Kidney glomerular epithelial cell (primary cell): ENCODE measurements at regions not wholly inside any gene's neighbourhood (a gene's known extent, or its start where the extent isn't known, plus 50 kb on each side); places are given as distances from the start of the nearest gene placed in this dataset.

Experiments used
- DNase-seq: peaks from one replicate; lab custom pipeline; 2025; lab: John Stamatoyannopoulos, UW

- DNase-seq, result no peak
Observed at GRCh38 chr15:70301396-70301795, 203.7 kb upstream of the TLE3 start.

DNA sequence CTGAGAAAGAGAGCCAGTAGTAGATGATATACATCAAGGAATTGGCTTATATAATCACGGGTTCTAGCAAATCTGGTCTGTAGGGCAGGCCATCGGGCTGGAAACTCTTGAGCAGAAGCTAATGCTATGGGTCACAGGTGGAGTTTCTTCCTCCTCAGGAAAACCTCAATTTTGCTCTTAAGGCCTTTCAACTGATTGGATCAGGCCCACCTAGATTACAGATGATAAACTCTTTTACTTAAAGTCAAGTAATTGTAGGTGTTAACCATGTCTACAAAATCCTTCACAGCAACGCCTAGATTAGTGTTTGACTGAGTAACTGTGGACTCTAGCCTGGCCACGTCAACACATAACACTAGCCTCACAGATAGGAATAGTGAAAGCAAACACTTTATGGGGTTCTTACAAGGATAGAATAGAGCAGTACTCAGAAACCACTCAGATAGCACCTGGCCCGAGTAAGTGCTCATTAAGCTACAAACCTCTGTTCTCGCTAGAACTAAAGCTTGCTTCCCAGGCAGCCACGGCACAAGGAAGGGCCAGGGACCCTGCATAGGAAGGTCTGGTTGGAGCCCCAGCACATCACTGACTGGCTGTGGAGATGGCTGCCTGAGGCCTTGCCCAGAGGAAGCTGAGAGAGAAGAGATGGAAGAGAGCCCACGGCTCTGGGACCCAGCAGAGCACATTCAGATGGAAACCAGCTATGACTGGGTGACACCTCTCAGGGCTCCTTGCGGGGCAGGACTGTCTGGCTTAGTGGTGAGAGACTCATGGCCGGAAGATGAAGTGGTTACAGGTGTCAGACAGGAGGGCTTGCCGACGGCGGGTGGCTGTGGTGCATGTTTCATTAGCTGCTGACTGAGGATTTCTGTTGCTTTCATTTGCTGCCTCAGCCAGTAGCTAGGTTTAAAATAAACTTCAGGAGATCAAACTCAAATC is 202.5 kb upstream of the TLE3 start:
- DNase-seq, result no peak

DNA sequence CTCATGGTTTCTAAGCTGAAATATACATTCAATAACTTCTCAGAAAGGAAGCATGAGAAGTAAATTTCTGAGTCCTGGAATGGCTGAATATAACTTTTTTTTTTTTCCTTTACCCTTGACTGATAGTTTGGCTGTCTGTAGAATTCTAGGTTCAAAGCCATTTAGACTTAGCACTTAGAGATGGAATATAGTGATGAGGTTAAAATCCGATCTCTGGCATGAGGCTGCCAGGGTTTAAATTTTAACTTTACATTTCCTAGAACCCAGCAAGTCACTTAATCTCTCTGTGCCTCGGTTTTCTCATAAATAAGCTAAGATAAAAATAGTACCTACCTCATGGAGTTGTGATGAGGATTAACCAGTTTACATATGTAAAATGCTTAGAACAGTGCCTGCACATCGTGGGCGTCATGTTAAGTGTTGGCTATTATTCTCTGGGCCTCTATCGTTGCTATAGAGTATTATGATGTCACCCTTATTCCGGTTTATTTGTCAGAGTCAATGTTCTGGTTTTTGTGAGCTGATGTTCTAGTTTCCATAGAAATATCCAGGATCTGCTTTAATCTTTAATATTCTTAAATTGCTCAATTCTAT is 199.8 kb upstream of the TLE3 start:
- no peak for DNase-seq

DNA sequence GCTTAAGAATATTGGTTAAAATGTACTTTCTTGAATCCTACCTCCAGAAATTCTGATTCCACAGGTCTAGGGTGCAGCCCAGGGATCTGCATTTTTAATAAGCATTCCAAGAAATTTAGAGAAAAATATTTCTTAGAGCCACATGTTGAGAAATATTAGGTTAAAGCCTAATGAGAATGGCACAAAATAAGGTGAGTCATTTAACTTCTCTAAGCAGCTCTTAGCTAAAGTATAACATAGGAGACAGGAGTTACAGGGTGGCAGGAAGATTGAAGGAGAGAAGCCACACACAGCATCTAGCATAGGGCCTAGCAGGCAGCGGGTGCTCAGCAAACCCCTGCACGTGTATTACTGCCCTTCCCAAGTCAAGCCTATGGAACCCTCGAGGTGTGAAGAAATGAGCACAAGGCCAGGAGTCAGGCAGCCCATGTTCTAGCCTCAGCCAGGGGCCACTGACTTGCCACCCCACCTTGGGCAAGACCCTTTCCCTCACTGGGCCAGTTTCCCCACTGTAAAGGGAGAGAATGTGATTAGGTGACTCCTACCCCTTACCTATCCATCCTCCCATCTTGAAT is 197.1 kb upstream of the TLE3 start:
- no peak for DNase-seq

GRCh38 chr15:70293591-70294470 is 196.1 kb upstream of the TLE3 start:
- no peak for DNase-seq

GRCh38 chr15:70293138-70293537 is 195.4 kb upstream of the TLE3 start:
- DNase-seq, result no peak

GRCh38 chr15:70292076-70292760 is 194.5 kb upstream of the TLE3 start:
- DNase-seq, result no peak

GRCh38 chr15:70291305-70292075 is 193.8 kb upstream of the TLE3 start:
- no peak for DNase-seq

DNA sequence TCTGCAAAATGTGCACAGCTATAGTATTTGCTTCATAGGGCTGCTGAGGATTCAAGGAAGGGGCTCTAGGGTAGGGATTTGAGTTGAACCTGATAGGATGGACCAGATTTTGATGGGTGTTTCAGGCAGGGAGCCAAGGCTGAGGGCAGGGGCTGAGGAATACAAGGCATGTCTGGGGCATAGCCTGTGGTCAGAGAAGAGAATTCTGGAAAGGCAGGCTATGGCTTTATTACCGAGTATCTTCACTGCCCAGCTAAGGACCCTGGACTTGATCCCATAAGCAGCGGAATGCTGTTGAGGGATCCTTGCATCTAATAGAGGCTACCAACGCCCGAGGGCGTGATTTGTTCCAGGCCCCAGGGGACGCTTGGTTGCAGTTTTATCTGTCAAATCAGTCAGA is 193.0 kb upstream of the TLE3 start:
- no peak for DNase-seq

DNA sequence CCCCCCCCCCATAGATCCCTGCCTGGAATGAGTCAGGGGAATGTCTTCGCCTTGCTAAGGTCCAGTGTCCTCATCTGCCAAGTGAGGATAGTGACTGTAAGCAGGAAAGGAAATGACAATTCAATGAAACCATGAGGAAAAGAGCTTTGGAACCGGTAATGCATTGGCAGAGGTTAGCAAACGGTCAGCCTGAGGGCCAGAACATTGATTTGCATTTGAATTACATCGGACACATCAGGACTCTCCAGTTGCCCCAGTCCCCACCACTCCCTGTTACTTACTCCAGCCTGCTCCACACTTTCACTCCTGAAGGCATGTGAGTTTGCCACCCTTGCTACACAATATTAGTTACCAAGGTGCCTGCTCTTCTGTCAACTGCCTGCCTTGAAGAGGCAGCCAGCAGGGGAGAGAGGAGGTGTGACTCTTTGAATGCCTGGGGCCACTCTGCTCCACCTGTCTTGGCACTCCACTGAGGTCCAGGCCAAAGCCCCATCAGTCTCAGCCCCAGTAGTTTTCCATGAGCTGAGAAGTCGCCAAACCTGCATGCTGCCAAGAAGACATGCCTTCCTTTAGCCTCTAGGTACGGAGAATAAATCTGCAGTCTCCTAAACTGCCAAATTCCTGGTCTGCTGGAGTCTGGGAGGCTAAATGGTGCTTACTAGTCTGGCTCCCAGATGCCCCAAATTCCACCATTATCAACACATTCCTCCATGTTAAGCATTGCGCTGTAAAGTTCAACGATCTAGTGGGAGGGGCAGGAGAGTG is 191.7 kb upstream of the TLE3 start:
- no peak for DNase-seq

GRCh38 chr15:70286113-70286806 is 188.5 kb upstream of the TLE3 start:
- DNase-seq, result no peak

DNA sequence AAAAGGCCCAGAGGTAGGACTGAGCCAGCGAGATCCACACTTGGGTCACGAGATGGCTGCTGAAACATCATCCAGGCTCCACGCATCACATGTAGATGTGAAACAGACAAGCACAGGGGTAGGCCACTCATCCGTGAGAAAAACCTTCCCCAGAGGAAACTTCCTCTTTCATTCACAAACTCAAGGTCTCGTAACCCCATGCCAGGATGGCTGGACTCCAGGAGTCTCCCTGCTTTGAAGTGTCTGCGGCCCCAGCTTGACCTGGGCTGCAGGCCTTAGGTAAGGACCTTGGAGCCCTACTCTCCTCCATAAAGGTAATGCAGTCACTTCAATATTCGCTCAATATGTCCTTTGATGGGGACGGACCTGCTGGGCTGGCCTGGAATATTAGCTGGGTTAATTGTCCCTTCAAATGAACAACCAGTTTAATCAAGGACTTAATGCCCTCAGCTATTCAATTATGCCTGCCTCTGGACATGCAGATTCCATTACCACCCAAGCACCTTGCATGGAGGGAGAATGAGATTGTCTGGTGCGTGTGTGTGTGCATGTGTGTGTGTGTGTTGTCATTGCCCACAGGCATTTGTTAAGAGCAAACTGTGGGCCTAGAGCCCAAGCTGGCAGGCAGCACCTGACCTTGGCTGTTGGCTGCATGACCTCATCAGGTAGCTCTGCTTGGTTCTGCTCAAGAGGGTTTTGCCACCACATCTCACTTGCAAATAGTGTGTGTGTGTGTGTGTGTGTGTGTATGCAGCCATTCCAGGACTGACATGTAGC is 186.9 kb upstream of the TLE3 start:
- no peak for DNase-seq

DNA sequence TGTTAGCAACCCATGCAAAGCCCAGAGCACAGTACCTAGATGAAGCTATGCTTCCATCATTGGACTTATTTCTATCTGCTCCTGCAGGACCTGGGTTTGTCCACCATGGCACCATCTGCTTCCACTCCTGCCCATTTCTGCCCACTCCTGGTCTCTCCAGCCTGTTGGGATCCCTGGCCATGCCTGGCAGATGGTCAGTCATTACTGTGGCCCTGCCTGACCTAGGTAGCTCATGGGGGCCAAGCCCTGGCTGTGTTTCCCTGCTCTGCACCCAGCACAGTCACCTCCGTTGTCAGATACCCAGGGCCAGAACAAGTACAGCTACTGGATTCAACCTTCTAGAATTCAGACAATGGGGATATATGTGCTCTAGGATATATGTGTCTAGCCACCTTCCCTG is 185.8 kb upstream of the TLE3 start:
- DNase-seq, result no peak

DNA sequence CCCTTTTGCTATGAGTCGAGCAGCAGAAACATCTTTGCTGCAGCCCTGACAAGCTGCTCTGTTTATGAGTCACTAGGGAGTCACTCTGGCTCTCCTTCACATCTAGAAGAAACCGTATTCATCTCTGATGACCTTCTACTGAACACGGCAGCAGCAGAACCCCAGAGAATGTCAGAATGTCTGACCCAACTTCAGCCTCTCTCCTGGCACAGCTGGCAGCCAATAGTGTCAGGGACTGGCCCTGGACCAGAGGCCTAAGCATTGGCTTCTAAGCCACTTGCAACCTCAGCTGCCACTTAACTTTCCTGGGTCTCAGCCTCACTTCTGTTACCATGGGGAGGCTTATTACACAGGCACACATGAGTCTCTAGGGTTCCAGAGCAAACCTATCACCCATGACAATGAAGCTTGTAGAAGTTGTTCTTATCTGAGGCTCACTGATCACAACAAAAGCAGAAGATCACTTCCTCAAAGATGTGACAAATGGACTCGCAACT is 184.1 kb upstream of the TLE3 start:
- peak; percentile 20 for DNase-seq

GRCh38 chr15:70281261-70281810 is 183.6 kb upstream of the TLE3 start:
- no peak for DNase-seq

GRCh38 chr15:70280781-70281180 is 183.1 kb upstream of the TLE3 start:
- no peak for DNase-seq

- no peak for DNase-seq
Observed at GRCh38 chr15:70279096-70279495, 181.4 kb upstream of the TLE3 start.

DNA sequence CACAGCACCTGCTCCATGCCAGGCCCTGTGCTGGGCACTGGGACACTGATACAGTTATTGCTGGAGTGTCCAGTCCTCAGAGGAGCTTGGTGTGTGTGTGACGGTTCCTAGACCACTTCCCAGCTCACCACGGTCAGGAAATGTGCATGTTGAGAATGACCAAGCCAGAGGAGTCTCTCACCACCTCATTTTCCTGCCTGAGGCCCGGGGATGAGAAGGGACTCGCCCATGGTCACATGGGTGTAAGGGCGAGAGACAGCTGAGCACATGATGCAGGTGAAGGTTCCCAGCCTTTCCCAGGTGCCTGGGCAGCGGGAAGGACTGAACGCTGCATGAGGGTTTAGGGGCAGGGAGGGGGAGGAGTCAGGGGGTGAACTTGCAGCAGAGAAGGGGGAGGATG is 180.9 kb upstream of the TLE3 start:
- DNase-seq, result no peak
